OCI-LY7 (cell line): ENCODE measurements at regions not wholly inside any gene's neighbourhood (a gene's known extent, or its start where the extent isn't known, plus 50 kb on each side); places are given as distances from the start of the nearest gene placed in this dataset.

Experiments used
- EZH2phosphoT487 ChIP-seq: fragments of 200-600 bp; sonication (generic); IDR thresholded peaks from 2 replicates; pipeline ENCODE4 v1.6.1; 2018; ENCODE audit warnings: low read depth, borderline replicate concordance, mild to moderate bottlenecking, mixed run types, antibody characterized with exemption, low read length, moderate library complexity, mixed read lengths
- TF ChIP-seq, protein P1 (sequence below): fragments of 200-600 bp; sonication (generic); conservative IDR thresholded peaks from 2 replicates; pipeline ENCODE4 v1.5.1; 2014; ENCODE audit warnings: mild to moderate bottlenecking, antibody characterized with exemption, low read length, moderate library complexity, mixed read lengths

DNA sequence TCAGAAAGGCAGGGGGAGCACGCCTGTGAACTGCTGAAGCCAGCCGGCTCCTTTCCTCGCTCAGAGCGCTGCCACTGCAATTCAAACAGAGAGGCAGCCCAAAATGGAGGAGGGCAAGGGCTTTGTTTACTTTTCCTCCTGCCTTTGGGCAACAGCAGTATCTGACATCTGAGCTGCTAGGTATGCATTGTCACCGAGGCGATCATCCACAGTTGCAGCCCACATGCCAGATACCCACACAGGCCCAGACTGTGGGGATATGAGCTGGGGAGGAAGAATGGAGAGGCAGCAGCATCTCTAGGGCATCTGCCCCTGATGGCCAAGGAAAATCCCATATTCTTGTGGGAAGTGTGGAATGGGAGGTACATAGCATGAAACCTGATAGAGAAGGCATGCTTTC lies 357.1 kb downstream of the BARHL2 start:
- TF ChIP-seq, protein P1, sequence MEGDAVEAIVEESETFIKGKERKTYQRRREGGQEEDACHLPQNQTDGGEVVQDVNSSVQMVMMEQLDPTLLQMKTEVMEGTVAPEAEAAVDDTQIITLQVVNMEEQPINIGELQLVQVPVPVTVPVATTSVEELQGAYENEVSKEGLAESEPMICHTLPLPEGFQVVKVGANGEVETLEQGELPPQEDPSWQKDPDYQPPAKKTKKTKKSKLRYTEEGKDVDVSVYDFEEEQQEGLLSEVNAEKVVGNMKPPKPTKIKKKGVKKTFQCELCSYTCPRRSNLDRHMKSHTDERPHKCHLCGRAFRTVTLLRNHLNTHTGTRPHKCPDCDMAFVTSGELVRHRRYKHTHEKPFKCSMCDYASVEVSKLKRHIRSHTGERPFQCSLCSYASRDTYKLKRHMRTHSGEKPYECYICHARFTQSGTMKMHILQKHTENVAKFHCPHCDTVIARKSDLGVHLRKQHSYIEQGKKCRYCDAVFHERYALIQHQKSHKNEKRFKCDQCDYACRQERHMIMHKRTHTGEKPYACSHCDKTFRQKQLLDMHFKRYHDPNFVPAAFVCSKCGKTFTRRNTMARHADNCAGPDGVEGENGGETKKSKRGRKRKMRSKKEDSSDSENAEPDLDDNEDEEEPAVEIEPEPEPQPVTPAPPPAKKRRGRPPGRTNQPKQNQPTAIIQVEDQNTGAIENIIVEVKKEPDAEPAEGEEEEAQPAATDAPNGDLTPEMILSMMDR, result no peak
- no peak for TF ChIP-seq EZH2phosphoT487
